ENCODE measurements at regions not wholly inside any gene's neighbourhood (a gene's known extent, or its start where the extent isn't known, plus 50 kb on each side); places are given as distances from the start of the nearest gene placed in this dataset.
"Not testable (repeated sequence)": the region's sequence is repeated elsewhere in the genome, so short reads cannot be mapped to it uniquely, and the experiment has no call there.

DNA sequence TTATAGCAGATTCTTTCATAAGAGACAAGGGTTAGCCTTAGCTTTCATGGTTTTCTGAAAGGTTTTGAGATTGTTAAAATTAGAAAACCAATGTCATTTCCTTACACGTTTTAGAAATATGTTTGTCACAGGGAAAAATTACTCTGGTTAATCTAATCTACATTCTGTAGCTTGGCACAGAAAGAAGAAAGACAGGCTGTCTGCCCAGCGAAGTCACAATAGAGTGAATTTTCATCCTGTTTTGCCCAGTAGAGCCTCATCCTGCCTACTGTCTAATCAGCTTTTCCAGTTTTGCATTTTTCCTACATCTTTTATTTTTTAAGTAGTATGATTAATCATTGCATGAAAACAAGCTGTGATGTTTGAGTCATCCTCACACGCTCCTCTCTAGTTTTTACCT lies 688.8 kb downstream of the MTRR start:
- DNase-seq (ENCODE audit: low read depth in 2 of 2), result no peak

- no peak for DNase-seq (ENCODE audit: low read depth in 2 of 2)
Measured at GRCh38 chr5:8560776-8561175, 691.8 kb downstream of the MTRR start.

GRCh38 chr5:8561224-8561840 lies 692.4 kb downstream of the MTRR start:
- no peak for DNase-seq (ENCODE audit: low read depth in 2 of 2)

DNA sequence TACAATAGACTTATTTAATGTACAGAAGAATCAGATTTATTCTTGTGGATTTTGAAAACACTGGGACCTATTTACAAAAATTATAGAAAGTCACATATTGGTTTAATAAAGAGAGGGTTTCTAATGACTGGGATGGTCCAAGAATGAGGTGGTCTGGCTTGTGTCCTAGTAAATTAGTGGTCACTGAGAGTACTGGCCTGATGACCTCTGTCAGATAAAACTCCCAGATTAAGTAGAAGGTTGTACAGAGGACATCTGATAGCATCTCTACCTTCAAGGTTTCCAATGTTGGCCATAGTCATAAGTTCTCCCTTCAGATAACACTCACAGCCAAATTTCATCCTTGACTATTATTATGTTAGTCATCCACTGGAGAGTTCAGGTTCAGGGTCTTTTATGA lies 692.9 kb downstream of the MTRR start:
- DNase-seq (ENCODE audit: low read depth in 2 of 2), result no peak

- not testable (repeated sequence) for DNase-seq (ENCODE audit: low read depth in 2 of 2)
Measured at GRCh38 chr5:8563540-8563939, 694.6 kb downstream of the MTRR start.

- no peak for DNase-seq (ENCODE audit: low read depth in 2 of 2)
Measured at GRCh38 chr5:8568858-8569257, 699.9 kb downstream of the MTRR start.

DNA sequence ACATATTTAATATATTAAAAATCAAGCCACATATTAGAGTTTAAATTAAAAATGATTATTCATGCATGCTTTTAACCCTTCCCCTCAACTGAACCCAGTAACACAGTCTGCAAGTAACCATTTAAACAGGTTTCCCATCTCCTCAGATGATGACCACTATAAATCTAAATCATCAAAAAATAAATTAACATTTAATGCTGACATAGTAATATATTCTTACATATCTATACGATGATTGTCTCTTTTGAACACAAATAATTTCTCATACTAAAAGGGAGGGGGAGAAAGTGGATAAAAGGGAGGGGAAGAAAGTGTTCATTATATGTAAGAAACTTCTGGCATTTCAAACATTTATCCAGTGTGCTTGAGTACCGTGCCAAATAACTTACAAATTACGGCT lies 701.6 kb downstream of the MTRR start:
- DNase-seq (ENCODE audit: low read depth in 2 of 2), result no peak

DNA sequence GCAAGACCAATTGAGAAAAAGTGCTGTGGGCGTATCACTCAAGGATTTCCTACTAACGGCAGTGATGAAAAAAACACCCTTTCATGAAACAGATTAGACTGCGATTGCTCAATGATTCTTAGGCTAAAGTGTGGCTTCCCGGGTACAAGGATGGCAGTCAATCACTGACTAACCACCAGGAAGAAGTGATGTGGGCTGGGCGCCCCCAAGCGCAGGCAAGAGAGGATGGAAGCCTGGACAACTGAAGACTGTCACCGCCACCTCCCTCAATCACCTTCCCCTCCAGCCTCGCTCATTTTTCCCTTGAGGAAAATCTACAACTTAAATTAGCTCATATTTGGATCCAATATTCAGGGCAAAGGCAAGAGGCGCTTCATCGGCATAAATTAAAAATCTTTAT lies 707.2 kb downstream of the MTRR start:
- no peak for DNase-seq (ENCODE audit: low read depth in 2 of 2)

- DNase-seq (ENCODE audit: low read depth in 2 of 2), result no peak
Measured at GRCh38 chr5:8577792-8578191, 708.8 kb downstream of the MTRR start.

DNA sequence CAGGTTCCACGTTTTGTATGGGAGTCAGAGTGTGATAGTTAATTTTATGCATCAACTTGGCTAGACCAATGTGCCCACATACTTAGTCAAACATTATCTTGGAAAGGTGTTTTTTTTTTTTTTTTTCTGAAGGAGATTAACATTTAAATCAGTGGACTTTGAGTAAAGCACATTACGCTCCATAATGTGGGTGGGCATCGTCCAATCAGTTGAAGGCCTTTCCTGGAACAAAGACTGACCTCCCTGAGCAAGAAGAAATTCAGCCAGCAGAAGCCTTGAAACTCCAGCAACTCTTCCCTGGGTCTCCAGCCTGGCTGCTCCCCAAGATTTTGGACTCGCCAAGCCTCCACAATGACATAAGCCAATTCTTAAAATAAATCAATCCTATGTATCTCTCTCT lies 711.4 kb downstream of the MTRR start:
- DNase-seq (ENCODE audit: low read depth in 2 of 2), result no peak

GRCh38 chr5:8581047-8581446 lies 712.1 kb downstream of the MTRR start:
- no peak for DNase-seq (ENCODE audit: low read depth in 2 of 2)

- DNase-seq (ENCODE audit: low read depth in 2 of 2), result no peak
Measured at GRCh38 chr5:8585230-8586018, 716.5 kb downstream of the MTRR start.

GRCh38 chr5:8590959-8591358 lies 722.0 kb downstream of the MTRR start:
- no peak for DNase-seq (ENCODE audit: low read depth in 2 of 2)

DNA sequence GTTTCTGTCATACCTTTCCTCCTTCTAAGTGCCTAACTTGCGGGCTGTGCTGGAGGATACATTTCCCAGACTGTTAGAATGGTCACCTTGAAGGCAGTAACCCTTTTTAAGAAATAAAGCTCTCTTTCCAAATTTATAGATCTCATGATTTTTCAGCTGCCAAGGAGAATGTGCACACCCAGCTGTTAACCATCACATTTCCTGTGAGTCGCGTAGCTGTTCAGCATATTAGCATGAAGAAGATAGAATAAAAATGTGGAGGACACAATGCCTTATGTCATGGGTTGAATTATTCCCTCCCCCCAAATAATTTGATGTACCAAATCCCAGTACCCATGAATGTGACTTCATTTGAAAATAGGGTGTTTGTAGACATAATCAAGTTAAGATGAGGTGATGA lies 729.4 kb downstream of the MTRR start:
- DNase-seq (ENCODE audit: low read depth in 2 of 2), result no peak

GRCh38 chr5:8598996-8599395 lies 730.0 kb downstream of the MTRR start:
- no peak for DNase-seq (ENCODE audit: low read depth in 2 of 2)

GRCh38 chr5:8600843-8601242 lies 731.9 kb downstream of the MTRR start:
- no peak for DNase-seq (ENCODE audit: low read depth in 2 of 2)

- DNase-seq (ENCODE audit: low read depth in 2 of 2), result no peak
Measured at GRCh38 chr5:8601831-8602354, 732.9 kb downstream of the MTRR start.

DNA sequence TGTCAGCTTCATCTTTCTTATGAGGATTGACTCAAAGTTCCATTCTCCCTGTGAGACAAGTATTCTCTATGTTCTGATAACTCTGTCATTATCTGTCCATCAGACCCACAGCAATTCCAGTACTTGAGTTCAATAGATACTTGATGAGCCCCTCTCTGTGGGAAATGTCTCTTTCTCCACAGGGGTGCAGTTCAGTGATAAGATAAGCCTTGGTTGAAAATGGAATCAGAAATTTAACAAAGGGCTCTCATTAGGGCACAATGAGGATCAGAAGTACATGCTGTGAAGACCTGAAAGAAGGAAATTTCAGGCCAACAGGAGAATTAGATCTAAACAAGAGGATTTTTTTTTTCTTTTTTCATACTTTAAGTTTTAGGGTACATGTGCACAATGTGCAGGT lies 737.3 kb downstream of the MTRR start:
- DNase-seq (ENCODE audit: low read depth in 2 of 2), result no peak

- DNase-seq (ENCODE audit: low read depth in 2 of 2), result no peak
Measured at GRCh38 chr5:8611067-8611466, 742.1 kb downstream of the MTRR start.

GRCh38 chr5:8613078-8613685 lies 744.2 kb downstream of the MTRR start:
- no peak for DNase-seq (ENCODE audit: low read depth in 2 of 2)

DNA sequence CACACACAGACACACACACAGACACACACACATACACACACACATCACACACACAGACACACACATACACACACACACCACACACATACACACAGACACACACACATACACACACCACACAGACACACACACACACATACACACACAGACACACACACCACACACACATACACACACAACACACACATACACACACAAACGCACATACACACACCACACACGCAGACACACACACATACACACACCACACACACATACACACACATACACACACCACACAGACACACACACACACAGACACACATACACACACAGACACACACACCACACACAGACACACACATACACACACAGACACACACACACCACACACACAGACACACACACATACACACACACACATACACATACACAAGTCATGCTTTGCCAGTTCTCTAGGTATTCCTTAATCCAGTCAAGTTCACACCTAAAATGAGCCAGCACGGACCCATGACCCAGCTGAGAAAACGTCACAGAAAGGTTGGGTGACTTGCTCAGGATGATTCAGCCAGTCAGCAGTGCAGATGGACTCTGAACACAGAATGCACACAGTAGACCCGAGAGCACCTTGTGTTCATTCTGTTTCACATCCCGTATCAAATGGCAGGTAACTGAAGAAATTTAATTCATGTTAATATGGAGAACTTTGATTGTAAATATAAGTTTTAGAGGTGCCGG lies 746.4 kb downstream of the MTRR start:
- no peak for DNase-seq (ENCODE audit: low read depth in 2 of 2)

GRCh38 chr5:8628521-8628920 lies 759.6 kb downstream of the MTRR start:
- DNase-seq (ENCODE audit: low read depth in 2 of 2), result no peak
